ENCODE measurements at regions not wholly inside any gene's neighbourhood (a gene's known extent, or its start where the extent isn't known, plus 50 kb on each side); places are given as distances from the start of the nearest gene placed in this dataset.
"Not testable (repeated sequence)": the region's sequence is repeated elsewhere in the genome, so short reads cannot be mapped to it uniquely, and the experiment has no call there.

DNA sequence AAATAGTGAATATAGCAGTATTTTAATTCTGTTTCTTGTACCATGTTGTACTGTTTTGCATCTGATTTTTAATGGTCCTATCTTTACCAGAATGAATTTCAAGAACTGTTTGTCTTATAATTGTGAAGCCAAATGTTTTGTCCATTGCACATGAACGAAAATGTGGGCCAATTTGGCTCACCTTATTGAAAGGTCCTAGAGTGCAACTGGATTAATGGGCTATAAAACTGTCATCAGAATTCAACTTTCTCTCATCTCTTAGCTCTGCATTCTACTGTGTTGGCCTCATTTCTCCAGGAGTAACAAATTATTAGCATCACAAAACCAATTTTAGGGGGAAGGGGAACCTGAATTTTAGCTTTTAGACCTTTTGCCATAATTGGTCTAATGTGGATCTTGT is 179.4 kb upstream of the NUDT12 start:
- WGBS, result 39% methylated on average over 1 of the region's 1 CpG
- no peak overlapping the region for H3K9ac ChIP-seq (ENCODE audit: low read depth in 1 of 2, low read length in 2 of 2)
- H3K27me3 ChIP-seq (ENCODE audit: control insufficient read depth in 4 of 4, insufficient read depth in 4 of 4, low read length in 3 of 4), result no peaks in the 10 kb centered on the region
- no peaks in the 10 kb centered on the region for H3K36me3 ChIP-seq (ENCODE audit: control insufficient read depth in 4 of 4, insufficient read depth in 3 of 4, low read depth in 1 of 4, low read length in 3 of 4)
- no peak overlapping the region for H3K4me3 ChIP-seq (ENCODE audit: low read depth in 1 of 3, low read length in 3 of 3)
- no peak overlapping the region for H3K27ac ChIP-seq (ENCODE audit: low read depth in 1 of 2, low read length in 2 of 2)
- no peaks in the 10 kb centered on the region for H3K9me3 ChIP-seq (ENCODE audit: control insufficient read depth in 4 of 4, low read length in 3 of 4)
- no peak for TF ChIP-seq FOXA2 (IDR thresholded peaks at IDR 0.05)
- TF ChIP-seq JUND (IDR thresholded peaks at IDR 0.05), result no peak
- TF ChIP-seq RAD21 (IDR thresholded peaks at IDR 0.05), result no peak
- TF ChIP-seq, protein P1, sequence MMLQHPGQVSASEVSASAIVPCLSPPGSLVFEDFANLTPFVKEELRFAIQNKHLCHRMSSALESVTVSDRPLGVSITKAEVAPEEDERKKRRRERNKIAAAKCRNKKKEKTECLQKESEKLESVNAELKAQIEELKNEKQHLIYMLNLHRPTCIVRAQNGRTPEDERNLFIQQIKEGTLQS (IDR thresholded peaks at IDR 0.05), result no peak
- TF ChIP-seq, protein P2, sequence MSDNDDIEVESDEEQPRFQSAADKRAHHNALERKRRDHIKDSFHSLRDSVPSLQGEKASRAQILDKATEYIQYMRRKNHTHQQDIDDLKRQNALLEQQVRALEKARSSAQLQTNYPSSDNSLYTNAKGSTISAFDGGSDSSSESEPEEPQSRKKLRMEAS (IDR thresholded peaks at IDR 0.05), result no peak
- no peak for TF ChIP-seq GABPA (IDR thresholded peaks at IDR 0.05 in 1 of 2, conservative IDR thresholded peaks at IDR 0.05 in 1 of 2)
- TF ChIP-seq NR2F2 (IDR thresholded peaks at IDR 0.05), result no peak
- no peak for TF ChIP-seq FOXA1 (IDR thresholded peaks at IDR 0.05)
- TF ChIP-seq, protein P3, sequence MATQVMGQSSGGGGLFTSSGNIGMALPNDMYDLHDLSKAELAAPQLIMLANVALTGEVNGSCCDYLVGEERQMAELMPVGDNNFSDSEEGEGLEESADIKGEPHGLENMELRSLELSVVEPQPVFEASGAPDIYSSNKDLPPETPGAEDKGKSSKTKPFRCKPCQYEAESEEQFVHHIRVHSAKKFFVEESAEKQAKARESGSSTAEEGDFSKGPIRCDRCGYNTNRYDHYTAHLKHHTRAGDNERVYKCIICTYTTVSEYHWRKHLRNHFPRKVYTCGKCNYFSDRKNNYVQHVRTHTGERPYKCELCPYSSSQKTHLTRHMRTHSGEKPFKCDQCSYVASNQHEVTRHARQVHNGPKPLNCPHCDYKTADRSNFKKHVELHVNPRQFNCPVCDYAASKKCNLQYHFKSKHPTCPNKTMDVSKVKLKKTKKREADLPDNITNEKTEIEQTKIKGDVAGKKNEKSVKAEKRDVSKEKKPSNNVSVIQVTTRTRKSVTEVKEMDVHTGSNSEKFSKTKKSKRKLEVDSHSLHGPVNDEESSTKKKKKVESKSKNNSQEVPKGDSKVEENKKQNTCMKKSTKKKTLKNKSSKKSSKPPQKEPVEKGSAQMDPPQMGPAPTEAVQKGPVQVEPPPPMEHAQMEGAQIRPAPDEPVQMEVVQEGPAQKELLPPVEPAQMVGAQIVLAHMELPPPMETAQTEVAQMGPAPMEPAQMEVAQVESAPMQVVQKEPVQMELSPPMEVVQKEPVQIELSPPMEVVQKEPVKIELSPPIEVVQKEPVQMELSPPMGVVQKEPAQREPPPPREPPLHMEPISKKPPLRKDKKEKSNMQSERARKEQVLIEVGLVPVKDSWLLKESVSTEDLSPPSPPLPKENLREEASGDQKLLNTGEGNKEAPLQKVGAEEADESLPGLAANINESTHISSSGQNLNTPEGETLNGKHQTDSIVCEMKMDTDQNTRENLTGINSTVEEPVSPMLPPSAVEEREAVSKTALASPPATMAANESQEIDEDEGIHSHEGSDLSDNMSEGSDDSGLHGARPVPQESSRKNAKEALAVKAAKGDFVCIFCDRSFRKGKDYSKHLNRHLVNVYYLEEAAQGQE (IDR thresholded peaks at IDR 0.05), result no peak
- TF ChIP-seq HNF4G (IDR thresholded peaks at IDR 0.05), result no peak
- no peak for TF ChIP-seq SP1 (IDR thresholded peaks at IDR 0.05)
- no peak for TF ChIP-seq TAF1 (conservative IDR thresholded peaks at IDR 0.05)
- no peak for TF ChIP-seq EGR1 (IDR thresholded peaks at IDR 0.05; ENCODE audit: low read depth in 2 of 2)
- TF ChIP-seq HNF4A (conservative IDR thresholded peaks at IDR 0.05), result no peak
- TF ChIP-seq, protein P4, sequence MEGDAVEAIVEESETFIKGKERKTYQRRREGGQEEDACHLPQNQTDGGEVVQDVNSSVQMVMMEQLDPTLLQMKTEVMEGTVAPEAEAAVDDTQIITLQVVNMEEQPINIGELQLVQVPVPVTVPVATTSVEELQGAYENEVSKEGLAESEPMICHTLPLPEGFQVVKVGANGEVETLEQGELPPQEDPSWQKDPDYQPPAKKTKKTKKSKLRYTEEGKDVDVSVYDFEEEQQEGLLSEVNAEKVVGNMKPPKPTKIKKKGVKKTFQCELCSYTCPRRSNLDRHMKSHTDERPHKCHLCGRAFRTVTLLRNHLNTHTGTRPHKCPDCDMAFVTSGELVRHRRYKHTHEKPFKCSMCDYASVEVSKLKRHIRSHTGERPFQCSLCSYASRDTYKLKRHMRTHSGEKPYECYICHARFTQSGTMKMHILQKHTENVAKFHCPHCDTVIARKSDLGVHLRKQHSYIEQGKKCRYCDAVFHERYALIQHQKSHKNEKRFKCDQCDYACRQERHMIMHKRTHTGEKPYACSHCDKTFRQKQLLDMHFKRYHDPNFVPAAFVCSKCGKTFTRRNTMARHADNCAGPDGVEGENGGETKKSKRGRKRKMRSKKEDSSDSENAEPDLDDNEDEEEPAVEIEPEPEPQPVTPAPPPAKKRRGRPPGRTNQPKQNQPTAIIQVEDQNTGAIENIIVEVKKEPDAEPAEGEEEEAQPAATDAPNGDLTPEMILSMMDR (IDR thresholded peaks at IDR 0.05; ENCODE audit: low read depth, low read length, missing input control), result no peak
- no peak for TF ChIP-seq YY1 (IDR thresholded peaks at IDR 0.05)
- no peak for TF ChIP-seq RXRA (IDR thresholded peaks at IDR 0.05)
- TF ChIP-seq, protein P5, sequence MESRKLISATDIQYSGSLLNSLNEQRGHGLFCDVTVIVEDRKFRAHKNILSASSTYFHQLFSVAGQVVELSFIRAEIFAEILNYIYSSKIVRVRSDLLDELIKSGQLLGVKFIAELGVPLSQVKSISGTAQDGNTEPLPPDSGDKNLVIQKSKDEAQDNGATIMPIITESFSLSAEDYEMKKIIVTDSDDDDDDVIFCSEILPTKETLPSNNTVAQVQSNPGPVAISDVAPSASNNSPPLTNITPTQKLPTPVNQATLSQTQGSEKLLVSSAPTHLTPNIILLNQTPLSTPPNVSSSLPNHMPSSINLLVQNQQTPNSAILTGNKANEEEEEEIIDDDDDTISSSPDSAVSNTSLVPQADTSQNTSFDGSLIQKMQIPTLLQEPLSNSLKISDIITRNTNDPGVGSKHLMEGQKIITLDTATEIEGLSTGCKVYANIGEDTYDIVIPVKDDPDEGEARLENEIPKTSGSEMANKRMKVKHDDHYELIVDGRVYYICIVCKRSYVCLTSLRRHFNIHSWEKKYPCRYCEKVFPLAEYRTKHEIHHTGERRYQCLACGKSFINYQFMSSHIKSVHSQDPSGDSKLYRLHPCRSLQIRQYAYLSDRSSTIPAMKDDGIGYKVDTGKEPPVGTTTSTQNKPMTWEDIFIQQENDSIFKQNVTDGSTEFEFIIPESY (IDR thresholded peaks at IDR 0.05), result no peak
- no peak for DNase-seq (ENCODE audit: low spot score)
- no peaks in the 10 kb centered on the region for H3K4me1 ChIP-seq (ENCODE audit: control insufficient read depth in 4 of 4, insufficient read depth in 4 of 4, low read length in 3 of 4)

DNA sequence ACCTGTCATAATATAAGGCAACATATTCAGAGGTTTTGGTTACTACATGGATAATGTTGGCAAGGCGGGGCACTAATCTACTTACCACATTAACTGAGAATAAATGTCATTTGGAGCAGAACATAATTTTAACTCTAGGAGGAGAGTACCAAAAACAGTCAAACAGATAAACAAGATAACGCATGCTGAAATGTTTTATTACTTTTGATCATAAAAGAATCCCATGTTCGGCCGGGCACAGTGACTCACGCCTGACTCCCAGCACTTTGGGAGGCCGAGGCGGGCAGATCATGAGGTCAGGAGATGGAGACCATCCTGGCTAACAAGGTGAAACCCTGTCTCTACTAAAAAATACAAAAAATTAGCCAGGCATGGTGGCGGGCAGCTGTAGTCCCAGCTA is 173.8 kb upstream of the NUDT12 start:
- not testable (repeated sequence) for H3K9me3 ChIP-seq (ENCODE audit: control insufficient read depth in 4 of 4, low read length in 3 of 4); H3K27me3 ChIP-seq (ENCODE audit: control insufficient read depth in 4 of 4, insufficient read depth in 4 of 4, low read length in 3 of 4); DNase-seq (ENCODE audit: low spot score); H3K9ac ChIP-seq (ENCODE audit: low read depth in 1 of 2, low read length in 2 of 2); H3K36me3 ChIP-seq (ENCODE audit: control insufficient read depth in 4 of 4, insufficient read depth in 3 of 4, low read depth in 1 of 4, low read length in 3 of 4); H3K4me3 ChIP-seq (ENCODE audit: low read depth in 1 of 3, low read length in 3 of 3); H3K4me1 ChIP-seq (ENCODE audit: control insufficient read depth in 4 of 4, insufficient read depth in 4 of 4, low read length in 3 of 4); H3K27ac ChIP-seq (ENCODE audit: low read depth in 1 of 2, low read length in 2 of 2)
- WGBS, result 88% methylated on average over 8 of the region's 8 CpGs

Measured in liver (tissue), 8 donors.